ENCODE measurements at regions not wholly inside any gene's neighbourhood (a gene's known extent, or its start where the extent isn't known, plus 50 kb on each side); places are given as distances from the start of the nearest gene placed in this dataset.
A peak's percentile ranks its signal among the peaks of the same experiment; 100 is the strongest.
"Not testable (repeated sequence)": the region's sequence is repeated elsewhere in the genome, so short reads cannot be mapped to it uniquely, and the experiment has no call there.

DNA sequence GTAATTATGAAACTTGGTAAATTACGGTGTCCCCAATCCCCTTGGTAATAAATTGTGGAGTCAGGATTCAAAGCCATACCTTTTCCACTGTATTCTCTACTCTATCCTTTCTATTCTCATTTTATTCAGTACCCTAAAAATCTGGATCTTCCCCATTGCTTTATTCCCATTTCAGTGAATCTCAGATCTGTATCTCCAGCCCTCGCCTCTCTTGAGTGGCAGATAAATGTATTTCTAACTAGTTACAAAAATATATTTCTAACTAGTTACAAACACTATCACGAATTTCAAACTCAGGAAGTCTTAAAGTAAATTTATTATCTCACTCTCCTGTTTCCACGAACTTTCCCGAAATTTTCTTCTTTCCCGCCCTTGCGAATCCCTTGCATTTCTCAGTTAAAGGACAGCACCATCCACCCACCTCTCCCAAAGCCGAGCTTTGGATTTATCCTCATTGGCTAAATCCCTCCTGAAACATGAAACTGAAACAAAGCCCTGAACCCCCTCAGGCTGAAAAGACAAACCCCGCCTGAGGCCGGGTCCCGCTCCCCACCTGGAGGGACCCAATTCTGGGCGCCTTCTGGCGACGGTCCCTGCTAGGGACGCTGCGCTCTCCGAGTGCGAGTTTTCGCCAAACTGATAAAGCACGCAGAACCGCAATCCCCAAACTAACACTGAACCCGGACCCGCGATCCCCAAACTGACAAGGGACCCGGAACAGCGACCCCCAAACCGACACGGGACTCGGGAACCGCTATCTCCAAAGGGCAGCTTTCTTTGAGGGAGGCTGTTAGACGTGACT is 164.3 kb upstream of the PABPC3 start:
- Mint-ChIP-seq H3K9me3 (no peaks in the 10 kb centered on the region), H3K27me3 (peaks cover 52% of the 10 kb centered on the region), H3K27ac (no peak overlapping the region), H3K4me3 (no peak overlapping the region), H3K36me3 (ENCODE audit: low read depth) (no peaks in the 10 kb centered on the region), H3K4me1 (ENCODE audit: low read depth) (peaks cover 4% of the 10 kb centered on the region)
- DNase-seq, result no peak

DNA sequence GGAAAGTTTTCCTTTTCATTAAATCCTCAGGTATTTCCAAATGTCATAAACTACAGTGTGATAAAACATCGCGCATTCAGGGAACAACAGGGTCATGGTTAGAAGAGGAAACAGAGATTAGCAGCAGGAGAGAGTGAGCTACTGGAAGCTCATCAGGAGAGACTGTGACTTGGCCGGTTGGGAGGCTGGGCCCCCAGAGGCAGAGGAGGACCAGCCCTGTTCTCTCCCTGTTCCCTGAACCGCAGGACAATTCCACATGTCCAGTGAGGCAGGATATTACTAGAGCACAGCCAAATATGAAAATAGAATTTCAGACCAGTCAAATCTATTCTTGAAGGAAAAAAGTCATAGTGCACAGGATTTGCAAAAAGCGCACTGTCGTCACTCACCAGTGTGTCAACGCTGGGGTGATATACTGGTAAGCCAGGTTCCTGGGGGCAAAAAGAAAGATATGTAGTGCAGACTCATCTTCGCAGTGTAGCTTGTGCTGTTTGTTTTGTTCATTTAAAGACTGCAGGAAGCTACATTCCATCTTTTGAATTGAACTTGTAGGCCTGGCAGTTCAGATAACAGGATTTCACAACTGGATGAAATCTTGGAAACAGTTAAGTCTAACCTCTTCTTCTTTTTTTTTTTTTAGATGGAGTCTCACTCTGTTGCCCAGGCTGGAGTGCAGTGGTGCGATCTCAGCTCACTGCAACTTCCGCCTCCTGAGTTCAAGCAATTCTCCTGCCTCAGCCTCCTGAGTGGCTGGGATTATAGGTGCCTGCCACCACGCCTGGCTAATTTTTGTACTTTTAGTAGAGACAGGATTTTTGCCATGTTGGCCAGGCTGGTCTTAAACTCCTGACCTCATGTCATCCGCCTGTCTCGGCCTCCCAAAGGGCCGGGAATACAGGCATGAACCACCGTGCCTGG is 162.6 kb upstream of the PABPC3 start:
- H3K4me3 Mint-ChIP-seq; H3K9me3 Mint-ChIP-seq; H3K36me3 Mint-ChIP-seq (ENCODE audit: low read depth); H3K4me1 Mint-ChIP-seq (ENCODE audit: low read depth); DNase-seq; H3K27ac Mint-ChIP-seq: not testable (repeated sequence)
- peaks cover 66% of the 10 kb centered on the region for H3K27me3 Mint-ChIP-seq

GRCh38 chr13:24934024-24934385 is 161.9 kb upstream of the PABPC3 start:
- H3K4me1 Mint-ChIP-seq (ENCODE audit: low read depth); H3K36me3 Mint-ChIP-seq (ENCODE audit: low read depth); DNase-seq; H3K4me3 Mint-ChIP-seq; H3K27ac Mint-ChIP-seq; H3K9me3 Mint-ChIP-seq: not testable (repeated sequence)
- H3K27me3 Mint-ChIP-seq, result peaks cover 72% of the 10 kb centered on the region

GRCh38 chr13:24938966-24939365 is 157.0 kb upstream of the PABPC3 start:
- Mint-ChIP-seq H3K4me3 (no peak overlapping the region), H3K27me3 (peaks cover 44% of the 10 kb centered on the region), H3K36me3 (ENCODE audit: low read depth) (no peaks in the 10 kb centered on the region), H3K9me3 (no peaks in the 10 kb centered on the region), H3K27ac (no peak overlapping the region), H3K4me1 (ENCODE audit: low read depth) (no peaks in the 10 kb centered on the region)
- DNase-seq, result no peak

DNA sequence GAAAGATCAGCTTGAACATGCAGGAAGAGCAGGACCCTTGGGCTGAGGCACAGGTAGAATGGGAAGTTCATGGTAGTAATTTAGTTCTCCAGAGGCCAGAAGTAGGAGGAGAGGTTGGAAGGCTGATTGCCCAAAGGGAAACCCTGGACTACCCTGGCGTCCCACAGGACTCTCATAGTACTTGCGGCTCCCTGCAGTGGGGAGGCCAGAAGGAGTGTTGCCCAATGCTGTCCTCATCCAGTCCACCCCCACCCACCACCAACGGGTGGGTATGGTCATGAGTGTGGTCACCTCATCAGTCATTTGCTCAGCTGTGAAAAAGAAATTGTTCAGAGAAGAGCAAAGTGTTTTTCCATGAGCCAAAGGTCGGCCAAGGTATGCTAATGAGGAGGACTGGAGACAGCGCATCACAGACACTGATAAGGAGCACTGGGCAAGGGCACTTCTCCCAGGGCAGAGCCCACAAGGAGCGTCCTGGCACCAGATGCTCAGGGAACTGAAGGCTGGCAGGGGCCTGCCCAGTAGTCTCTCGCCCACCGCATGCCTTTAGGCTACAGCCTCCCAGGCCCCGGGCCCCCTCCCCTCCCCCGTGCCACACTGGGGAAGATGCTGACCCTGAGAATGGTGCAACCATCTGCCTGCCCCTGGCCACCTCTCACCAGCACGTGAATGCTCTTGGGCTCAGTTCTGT is 154.8 kb upstream of the PABPC3 start:
- not testable (repeated sequence) for H3K27ac Mint-ChIP-seq; H3K4me1 Mint-ChIP-seq (ENCODE audit: low read depth); H3K4me3 Mint-ChIP-seq; H3K36me3 Mint-ChIP-seq (ENCODE audit: low read depth); DNase-seq; H3K9me3 Mint-ChIP-seq
- peaks cover 44% of the 10 kb centered on the region for H3K27me3 Mint-ChIP-seq

DNA sequence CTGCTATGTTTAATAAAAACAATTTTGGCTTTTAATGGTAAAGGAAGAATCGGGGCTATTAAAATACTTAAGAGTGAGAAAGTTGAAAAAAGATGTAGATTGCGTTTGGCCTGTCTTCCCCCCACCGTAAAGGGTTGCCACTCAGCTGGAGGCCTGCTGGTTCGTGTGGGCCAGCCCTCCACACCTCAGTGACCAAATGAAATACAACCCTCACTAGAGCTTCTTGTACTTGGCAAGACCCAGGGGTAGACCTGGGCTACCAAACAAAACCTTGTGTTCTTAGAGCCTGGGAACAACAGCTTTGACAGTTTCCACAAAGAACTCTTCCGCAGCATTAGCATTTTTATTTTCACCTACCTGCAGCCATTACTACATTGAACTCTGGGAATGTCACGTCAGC is 152.8 kb upstream of the PABPC3 start:
- Mint-ChIP-seq H3K4me1 (ENCODE audit: low read depth) (peaks cover under 1% of the 10 kb centered on the region), H3K4me3 (no peak overlapping the region), H3K9me3 (peaks cover 8% of the 10 kb centered on the region), H3K36me3 (ENCODE audit: low read depth) (no peaks in the 10 kb centered on the region), H3K27ac (no peak overlapping the region), H3K27me3 (peaks cover 41% of the 10 kb centered on the region)
- no peak for DNase-seq

GRCh38 chr13:24944073-24944472 is 151.9 kb upstream of the PABPC3 start:
- not testable (repeated sequence) for DNase-seq; H3K4me3 Mint-ChIP-seq; H3K27ac Mint-ChIP-seq; H3K36me3 Mint-ChIP-seq (ENCODE audit: low read depth); H3K9me3 Mint-ChIP-seq; H3K4me1 Mint-ChIP-seq (ENCODE audit: low read depth)
- peaks cover 36% of the 10 kb centered on the region for H3K27me3 Mint-ChIP-seq

- not testable (repeated sequence) for H3K9me3 Mint-ChIP-seq; H3K36me3 Mint-ChIP-seq (ENCODE audit: low read depth); DNase-seq; H3K4me3 Mint-ChIP-seq
- peak overlapping the region; percentile 56 for H3K27ac Mint-ChIP-seq
- peaks cover 34% of the 10 kb centered on the region for H3K27me3 Mint-ChIP-seq
- H3K4me1 Mint-ChIP-seq (ENCODE audit: low read depth), result peaks cover 14% of the 10 kb centered on the region
These were observed 147.0 kb upstream of the PABPC3 start for GRCh38 chr13:24948977-24949376.

GRCh38 chr13:24950611-24951010 is 145.3 kb upstream of the PABPC3 start:
- not testable (repeated sequence) for DNase-seq; H3K9me3 Mint-ChIP-seq; H3K36me3 Mint-ChIP-seq (ENCODE audit: low read depth); H3K27ac Mint-ChIP-seq; H3K4me3 Mint-ChIP-seq
- Mint-ChIP-seq H3K4me1 (ENCODE audit: low read depth) (peaks cover 14% of the 10 kb centered on the region), H3K27me3 (peaks cover 31% of the 10 kb centered on the region)

GRCh38 chr13:24967970-24968369 is 128.0 kb upstream of the PABPC3 start:
- not testable (repeated sequence) for H3K36me3 Mint-ChIP-seq (ENCODE audit: low read depth); H3K27ac Mint-ChIP-seq; H3K9me3 Mint-ChIP-seq; H3K4me1 Mint-ChIP-seq (ENCODE audit: low read depth); DNase-seq; H3K4me3 Mint-ChIP-seq
- peaks cover 31% of the 10 kb centered on the region for H3K27me3 Mint-ChIP-seq

DNA sequence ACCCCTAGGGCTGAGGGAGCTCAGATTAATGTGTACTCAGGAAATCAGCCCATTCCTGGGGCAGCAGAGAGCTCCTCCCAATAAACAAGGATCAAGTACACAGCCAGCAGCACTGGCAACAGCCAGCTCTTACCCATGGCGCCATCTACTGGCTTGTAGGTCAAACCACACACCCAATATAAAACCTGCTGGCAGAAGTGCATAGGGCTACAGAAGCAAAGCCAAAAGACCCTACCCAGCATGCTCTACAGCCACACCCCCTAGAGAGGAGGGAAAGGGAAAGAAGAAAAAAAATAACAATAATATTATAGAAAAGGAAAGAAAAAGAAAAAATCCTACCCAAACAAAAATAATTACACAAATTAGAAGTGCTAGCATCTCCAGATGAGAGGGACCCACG is 127.5 kb upstream of the PABPC3 start:
- H3K4me3 Mint-ChIP-seq; H3K9me3 Mint-ChIP-seq; H3K4me1 Mint-ChIP-seq (ENCODE audit: low read depth); H3K36me3 Mint-ChIP-seq (ENCODE audit: low read depth); H3K27ac Mint-ChIP-seq: not testable (repeated sequence)
- peak; percentile 40 for DNase-seq
- peaks cover 32% of the 10 kb centered on the region for H3K27me3 Mint-ChIP-seq

DNA sequence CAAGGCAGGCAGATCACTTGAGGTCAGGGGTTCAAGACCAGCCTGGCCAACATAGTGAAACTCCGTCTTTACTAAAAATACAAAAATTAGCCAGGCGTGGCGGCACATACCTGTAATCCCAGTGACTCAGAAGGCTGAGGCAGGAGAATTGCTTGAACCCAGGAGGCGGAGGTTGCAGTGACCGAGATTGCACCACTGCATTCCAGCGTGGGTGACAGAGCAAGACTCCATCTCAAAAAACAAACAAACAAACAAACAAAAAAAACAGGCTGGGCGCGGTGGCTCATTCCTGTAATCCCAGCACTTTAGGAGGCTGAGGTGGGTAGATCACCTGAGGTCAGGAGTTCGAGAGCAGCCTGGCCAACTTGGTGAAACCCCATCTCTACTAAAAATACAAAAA is 122.8 kb upstream of the PABPC3 start:
- H3K4me3 Mint-ChIP-seq; DNase-seq; H3K36me3 Mint-ChIP-seq (ENCODE audit: low read depth); H3K27ac Mint-ChIP-seq; H3K4me1 Mint-ChIP-seq (ENCODE audit: low read depth); H3K9me3 Mint-ChIP-seq: not testable (repeated sequence)
- peaks cover 41% of the 10 kb centered on the region for H3K27me3 Mint-ChIP-seq

GRCh38 chr13:24981181-24981803 is 114.6 kb upstream of the PABPC3 start:
- not testable (repeated sequence) for H3K27ac Mint-ChIP-seq; H3K36me3 Mint-ChIP-seq (ENCODE audit: low read depth); DNase-seq; H3K9me3 Mint-ChIP-seq; H3K4me3 Mint-ChIP-seq; H3K4me1 Mint-ChIP-seq (ENCODE audit: low read depth)
- peaks cover 41% of the 10 kb centered on the region for H3K27me3 Mint-ChIP-seq

DNA sequence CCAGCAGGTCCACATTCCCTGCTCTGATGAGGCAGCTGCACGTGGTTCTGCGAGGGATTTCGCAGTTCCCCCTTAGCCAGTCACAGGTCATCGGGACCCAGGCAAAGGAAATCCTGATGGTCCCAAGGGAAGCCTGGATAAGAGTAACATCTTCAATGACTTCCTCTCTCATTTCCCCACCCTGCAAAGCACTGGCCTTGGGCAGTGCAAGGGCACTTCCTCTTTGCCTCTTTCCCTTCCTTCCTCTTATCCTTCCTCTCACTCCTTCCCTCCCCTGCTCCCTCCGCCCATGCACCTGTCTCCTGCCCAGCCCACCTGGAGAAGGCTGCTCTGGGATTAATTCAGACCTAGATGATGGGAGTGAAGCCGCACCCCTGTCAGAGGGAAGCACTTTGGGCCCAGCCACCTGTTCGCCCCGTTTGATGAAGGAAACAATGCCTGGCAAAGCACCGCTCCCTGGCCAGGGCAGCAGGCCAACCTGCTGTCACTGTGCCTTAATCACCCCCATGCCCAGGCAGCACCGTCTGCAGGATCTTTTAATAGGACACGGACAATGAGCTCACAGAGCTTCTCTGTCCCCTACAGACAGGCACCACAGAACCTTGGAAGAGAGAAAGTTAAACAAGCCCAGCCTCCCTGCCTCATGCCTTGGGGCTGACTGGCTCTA is 113.5 kb upstream of the PABPC3 start:
- H3K36me3 Mint-ChIP-seq (ENCODE audit: low read depth), result no peaks in the 10 kb centered on the region
- H3K4me1 Mint-ChIP-seq (ENCODE audit: low read depth), result no peaks in the 10 kb centered on the region
- no peak overlapping the region for H3K4me3 Mint-ChIP-seq
- DNase-seq, result no peak
- H3K27ac Mint-ChIP-seq, result no peak overlapping the region
- H3K27me3 Mint-ChIP-seq, result peaks cover 49% of the 10 kb centered on the region
- H3K9me3 Mint-ChIP-seq, result no peaks in the 10 kb centered on the region

All from activated T-cell treated with anti-CD3 and anti-CD28 coated beads, Interleukin-2, amount 50 U/mL, for 24 hours (primary cell).